GM21360 (cell line): ENCODE measurements at regions not wholly inside any gene's neighbourhood (a gene's known extent, or its start where the extent isn't known, plus 50 kb on each side); places are given as distances from the start of the nearest gene placed in this dataset.

Source experiments
- ATAC-seq: cut with Tn5 transposase; IDR thresholded peaks from one replicate; pipeline ENCODE4 v1.9.1; 2021; ENCODE audit warnings: mild to moderate bottlenecking, moderate library complexity; ENCODE audit not compliant: unreplicated experiment

DNA sequence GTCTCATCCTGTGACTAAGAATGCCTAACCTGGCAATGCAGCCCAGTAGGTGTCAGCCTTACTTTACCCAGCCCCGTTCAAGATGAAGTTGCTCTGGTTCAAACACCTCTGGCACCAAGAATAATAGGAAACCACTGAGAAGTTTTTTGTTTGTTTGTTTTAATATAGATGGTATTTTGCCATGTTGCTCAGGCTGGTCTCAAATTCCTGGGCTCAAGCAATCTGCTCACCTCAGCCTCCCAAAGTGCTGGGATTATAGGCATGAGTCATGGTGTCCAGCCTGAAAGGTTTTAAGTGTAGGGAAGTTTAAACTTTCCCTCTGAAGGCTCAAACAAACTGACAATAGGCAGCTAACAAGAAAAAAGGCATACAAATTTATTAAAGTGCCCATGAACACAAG, 51.2 kb upstream of the ABCC4 start:
- no peak for ATAC-seq

DNA sequence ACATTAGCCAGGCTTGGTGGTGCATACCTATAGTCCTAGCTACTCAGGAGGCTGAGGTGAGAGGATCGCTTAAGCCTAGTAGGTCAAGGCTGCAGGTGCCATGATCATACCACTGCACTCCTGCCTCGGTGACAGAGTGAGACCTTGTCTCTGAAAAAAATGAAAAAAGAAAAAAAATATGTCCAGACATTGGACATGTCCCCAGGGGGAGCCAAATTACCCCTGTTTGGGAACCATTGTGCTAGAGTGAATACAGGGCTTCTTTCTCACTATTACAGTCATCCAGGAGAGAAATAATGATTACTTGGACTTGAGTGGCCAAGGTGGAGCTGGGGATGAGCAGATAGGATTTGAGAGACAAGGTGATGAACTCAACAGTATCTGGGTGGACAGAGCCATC, 52.9 kb upstream of the ABCC4 start:
- ATAC-seq, result no peak

DNA sequence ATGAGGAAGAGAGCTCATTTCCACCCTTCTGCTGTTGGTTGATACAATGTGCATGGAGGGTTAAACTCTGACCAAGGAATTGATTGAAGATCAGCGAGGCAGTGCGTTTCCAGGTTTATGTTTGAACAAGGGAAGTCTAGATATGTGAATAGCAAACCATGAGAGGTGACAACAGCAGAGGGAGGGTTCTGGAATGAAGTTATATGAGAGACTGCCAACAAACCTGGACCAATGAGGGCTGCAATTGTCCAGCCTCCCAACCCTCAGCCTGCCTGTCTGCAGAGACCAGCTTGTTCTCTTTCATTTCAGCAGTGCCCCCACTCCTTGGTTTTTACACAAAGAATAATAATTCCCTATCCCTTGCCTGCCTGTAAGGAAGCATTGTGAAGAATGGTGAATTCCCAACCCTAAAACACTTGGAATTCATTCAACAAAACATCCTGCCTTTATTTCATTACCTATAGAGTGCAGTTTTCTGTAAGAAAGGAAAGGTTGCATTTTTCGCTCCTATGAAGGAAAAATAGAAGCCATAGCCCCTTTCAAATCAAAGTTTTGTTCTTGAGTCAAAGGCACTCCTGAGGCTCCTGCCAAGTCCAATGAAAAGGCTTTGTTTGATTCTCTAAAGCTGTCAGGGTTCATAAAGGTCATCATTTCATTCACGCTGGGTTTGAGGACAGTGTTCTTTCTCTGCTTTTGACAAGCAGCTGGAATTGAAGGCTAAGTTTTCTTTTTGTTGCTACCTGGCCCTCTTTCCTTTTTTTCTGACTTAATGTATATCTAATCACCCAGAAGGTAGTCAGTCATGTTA, 53.6 kb upstream of the ABCC4 start:
- no peak for ATAC-seq

DNA sequence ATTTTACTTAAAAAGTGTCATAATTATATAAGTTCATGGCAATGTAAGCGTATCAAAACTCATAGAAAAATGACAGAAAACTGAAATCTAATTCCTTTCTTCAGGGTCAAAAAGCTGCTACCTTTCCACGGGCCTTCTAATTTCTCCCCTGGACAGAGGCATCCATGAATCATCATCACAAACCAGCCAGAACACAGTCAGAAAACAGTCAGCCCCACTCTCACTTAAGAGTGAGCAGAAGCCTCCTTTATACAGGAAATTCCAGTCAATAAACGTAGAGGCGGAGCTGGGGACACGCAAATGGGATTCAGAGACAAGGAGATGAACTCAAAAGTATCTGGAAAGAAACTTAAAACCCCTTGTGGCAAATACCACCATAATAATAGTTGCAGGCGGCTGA, 54.2 kb upstream of the ABCC4 start:
- ATAC-seq, result no peak

DNA sequence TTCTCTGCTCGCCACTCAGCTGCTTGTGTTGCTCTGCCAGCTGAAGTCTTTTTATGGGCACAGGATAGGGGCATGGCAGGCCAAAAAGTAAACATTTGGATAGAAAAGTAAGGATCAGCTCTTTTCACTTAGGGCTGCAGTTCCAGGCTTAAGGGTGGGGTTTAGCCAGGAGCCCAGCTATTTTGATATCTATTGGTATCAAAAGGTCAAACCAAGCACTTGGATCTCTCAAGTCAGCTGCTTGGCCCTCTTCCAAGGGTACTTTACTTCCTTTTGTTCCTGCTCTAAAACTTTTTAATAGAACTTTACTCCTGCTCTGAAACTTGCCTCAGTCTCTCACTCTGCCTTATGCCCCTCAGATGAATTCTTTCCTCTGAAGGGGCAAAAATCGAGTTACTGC, 55.7 kb upstream of the ABCC4 start:
- ATAC-seq, result no peak

DNA sequence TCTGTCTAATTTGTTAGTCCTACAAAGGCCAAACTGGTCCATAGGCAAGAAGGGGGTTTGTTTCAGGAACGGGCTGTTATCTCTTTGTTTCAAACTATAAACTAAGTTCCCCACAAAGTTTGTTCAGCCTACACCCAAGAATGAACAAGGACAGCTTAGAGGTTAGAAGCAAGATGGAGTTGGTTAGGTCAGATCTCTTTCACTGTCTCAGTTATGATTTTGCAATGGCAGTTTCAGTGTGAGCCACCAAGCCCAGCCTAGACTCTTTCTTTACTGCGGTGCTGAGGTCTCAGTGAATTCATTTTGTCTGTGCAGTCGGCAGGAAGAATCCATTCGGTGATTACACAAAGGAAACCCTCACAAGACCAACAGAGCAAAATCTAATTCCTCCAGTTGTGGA, 56.6 kb upstream of the ABCC4 start:
- ATAC-seq, result no peak

DNA sequence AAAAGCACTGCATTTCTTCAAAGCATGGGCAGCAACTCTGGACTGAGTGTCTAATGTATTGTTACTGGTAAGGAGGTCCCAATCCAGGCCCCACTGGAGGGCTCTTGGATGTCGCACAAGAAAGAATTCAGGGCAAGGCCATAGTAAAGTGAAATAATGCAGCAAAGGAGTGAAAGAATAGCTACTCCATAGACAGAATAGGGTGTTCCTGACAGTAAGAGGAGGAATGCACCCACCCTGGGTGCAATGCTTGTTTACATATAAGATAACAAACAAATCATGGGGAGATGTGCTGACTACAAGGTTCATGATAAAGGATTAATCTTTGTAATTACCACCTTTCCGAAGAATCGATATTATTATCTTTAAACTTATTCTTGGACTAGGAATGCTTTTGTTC, 58.8 kb upstream of the ABCC4 start:
- no peak for ATAC-seq

DNA sequence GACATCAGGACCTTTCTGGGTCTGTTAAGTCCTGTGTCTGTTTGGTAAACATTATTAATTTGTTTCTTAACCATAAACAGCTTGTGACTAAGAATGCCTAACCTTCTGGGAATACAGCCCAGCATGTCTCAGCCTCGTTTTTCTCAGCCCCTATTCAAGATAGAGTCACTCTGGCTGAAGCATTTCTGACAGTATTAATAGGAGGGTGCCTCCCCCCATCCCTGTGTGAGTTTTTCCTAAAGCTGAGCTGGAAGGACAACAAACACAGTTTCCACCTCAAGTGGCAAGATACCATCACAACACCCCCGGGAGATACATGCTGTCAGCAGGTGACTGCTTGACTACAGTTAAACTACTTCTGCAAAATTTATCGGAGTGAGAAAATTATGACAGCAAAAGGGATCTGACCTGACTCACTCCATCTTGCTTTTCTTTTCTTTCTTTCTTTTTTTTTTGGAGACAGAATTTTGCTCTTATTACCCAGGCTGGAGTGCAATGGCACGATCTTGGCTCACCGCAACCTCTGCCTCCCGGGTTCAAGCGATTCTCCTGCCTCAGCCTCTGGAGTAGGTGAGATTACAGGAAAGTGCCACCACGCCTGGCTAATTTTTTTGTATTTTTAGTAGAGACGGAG, 59.3 kb upstream of the ABCC4 start:
- ATAC-seq, result no peak

DNA sequence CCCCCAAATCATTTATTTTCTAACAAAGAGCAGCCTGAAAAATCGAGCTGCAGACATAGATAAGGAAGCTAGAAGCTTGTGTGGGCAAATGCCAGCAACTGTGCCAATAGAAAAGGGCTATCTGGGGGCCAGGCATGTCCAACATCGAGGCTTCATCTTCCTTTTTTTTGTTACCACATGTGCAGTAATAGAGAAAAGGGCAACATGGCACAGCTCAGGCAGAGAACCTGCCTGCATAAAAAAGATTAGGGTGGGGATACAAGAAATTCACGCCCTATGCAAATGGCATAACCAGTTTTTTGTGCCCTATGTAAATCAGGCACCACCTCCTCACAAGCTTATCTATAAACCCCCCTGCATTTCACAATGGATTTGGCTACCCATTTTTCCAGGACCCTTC, 60.4 kb upstream of the ABCC4 start:
- ATAC-seq, result no peak

DNA sequence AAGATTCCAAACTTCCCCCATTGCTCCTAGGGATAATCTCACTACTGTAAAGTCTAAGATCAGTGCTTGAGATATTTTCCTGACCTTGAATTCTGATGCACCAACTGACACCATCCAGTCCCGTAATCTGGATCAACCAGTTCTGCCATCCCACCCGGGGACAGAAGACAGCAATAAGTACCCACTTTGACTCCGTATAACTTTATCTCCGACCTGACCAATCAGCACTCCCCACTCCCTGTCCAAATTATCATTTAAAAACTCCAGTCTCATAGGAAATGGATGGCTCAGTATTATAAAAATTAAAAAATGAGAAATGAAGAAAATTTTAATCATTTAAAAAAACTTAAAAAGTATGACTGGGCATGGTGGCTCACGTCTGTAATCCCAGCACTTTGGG, 61.4 kb upstream of the ABCC4 start:
- ATAC-seq, result no peak

DNA sequence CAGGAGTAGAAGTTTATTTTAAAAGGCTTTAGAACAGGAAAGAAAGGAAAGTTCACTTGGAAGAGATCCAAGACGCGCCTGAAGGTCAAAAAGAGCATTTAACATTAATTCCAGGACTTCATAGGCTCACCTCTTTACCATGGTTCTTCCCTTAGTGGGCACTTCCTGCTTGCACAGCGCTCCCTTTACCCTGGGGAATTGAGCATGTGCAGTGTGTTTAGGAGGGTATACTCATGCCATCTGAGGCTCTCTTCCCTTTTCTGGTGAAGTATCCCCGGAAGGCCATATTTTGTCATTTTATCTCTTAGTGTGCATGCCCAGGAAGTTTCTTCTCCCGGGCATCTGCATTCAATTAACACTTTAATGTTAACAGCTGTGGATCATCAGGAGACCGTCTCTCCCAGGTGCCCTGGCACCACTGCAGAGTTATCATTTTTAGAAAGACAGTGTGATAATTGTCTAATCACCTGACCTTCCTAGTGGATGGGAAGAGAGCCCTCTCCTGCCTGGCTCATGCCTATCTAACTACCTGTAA, 66.1 kb upstream of the ABCC4 start:
- no peak for ATAC-seq

DNA sequence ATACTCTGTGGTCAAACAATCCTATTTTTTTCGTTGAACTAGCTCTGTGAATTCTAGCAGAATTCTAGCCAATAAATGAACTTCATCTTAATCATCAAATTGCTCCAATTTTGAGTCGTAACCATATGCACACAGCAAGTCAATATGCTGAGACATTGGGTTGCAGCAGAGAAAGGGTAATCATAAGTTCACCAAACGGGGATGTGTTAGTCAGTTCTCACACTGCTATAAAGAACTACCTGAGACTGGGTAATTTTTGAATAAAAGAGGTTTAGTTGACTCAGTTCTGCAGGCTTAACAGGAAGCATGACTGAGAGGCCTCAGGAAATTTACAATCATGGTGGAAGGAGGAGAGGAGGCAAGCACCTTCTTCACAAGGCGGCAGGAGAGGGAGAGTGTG, 67.7 kb upstream of the ABCC4 start:
- ATAC-seq, result no peak

DNA sequence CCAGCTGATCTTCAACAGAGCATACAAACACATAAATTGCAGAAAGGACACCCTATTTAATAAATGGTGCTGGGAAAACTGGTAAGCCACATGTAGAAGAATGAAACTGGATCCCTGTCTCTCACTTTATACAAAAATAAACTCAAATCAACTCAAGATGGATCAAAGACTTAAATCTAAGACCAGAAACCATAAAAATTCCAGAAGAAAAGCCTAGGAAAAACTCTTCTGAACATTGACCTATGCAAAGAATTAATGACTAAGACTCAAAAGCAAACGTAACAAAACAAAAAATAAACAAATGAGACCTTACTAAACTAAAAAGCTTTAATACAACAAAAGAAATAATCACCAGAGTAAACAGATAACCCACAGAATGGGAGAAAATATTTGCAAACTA, 74.5 kb upstream of the ABCC4 start:
- ATAC-seq, result no peak

DNA sequence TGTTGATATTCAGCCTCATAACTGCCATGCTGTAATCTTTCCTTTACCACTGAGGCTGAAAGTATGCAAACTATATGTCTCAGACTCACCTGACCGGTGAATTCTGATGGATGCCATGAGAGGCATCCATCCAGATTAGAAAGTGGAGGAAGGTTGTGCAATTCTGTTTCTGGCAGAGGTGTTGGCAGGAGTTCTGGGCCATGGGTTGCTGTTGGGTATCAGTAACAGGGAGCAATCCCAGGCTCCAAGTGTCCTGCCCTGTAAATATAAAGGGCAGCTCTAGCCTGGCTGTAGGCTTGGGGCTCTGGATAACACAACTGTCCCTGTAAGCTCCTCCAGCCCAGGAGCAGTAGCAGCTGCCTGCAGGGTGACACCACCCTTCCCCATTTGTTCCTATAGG, 77.4 kb upstream of the ABCC4 start:
- no peak for ATAC-seq

DNA sequence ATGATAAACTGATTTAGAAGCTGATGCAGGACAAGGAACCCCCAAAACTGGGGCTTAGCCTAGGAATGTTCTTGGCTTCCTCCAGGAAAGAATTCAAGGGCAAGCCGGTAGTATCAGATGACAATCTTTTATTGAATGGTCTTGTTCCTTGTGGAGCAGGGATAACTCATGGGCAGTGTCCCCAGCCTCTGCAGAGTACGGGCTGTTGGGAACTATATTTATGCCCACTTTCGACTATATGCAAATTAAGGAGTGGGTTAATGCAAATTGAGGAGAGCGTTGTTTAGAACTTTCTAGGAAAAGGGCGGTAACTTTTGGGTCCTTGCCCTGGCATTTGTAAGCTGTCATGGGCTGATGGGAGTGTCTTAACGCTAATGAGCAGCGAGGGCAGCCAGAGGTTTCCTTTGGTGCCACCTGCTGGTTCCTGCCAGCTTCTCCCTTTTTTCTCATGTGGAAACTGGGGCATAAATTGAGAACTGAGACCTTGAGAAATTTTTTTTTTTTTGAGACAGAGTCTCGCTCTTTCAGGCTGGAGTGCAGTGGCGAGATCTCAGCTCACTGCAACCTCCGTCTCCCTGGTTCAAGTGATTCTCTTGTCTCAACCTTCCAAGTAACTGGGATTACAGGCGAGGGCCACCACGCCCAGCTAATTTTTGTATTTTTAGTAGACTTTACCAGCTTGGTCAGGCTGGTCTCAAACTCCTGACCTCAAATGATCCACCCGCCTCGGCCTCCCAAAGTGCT, 79.4 kb upstream of the ABCC4 start:
- peak; percentile 86 for ATAC-seq

DNA sequence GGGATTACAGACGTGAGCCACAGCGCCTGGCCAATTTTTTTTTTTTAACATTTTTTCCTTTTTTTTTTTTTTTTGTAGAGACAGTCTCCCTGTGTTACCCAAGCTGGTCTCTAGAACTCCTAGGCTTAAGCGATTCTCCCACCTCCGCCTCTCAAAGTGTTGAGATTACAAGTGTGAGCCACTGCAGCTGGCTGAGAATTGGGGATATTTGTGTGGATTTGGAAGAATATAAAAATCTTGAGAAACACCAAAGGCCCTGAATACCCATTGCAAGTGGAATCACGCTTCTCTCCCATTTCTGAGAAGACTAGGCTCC, 79.9 kb upstream of the ABCC4 start:
- ATAC-seq, result no peak

DNA sequence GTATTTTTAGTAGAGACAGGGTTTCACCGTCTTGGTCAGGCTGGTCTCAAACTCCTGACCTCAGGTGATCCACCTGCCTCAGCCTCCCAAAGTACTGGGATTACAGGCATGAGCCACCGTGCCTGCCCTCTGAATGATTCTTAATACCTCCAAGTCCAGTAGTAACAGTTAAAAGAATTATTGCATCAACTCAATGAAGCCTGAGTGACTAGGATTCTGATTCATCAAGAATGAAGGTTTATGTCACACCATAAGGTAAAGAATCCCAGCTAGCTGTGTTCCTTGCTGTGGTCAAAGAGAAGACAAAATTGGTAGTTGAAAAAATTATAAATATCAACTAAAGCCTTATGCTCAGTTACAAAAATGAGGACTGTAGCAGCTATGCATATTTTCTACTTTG, 81.2 kb upstream of the ABCC4 start:
- no peak for ATAC-seq

DNA sequence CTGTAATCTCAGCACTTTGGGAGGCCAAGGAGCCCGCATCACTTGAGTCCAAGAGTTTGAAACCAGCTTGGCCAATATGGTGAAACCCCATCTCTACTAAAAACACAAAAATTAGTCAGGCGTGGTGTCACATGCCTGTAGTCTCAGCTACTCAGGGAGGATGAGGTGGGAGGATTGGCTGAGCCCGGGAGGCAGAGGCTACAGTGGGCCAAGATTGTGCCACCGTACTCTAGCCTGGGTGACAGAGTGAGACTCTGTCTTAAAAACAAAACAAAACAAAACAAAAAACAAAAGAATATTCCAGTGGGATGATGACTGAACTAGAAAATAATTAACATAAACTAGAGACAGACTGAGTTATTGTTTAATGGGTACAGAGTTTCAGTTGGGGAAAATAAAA, 81.7 kb upstream of the ABCC4 start:
- ATAC-seq, result no peak

DNA sequence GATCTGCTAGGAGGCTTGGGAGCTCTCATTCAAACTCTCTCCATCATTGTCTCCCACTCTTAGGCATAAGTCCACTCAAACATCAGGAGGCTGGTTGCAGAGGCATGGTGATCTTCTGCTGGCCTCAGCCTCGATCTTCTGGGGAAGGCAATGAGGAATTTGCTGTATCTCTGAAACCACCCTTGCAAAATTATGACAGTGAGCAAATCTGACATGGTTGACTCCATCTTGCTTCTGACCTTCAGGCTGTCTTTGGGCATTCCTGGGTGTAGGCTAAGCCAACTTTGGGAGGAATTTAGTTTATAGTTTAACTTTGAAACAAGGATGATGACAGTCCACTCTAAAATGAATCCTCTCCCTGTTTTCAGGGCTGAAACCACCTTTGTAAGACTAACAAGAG, 84.1 kb upstream of the ABCC4 start:
- ATAC-seq, result no peak

DNA sequence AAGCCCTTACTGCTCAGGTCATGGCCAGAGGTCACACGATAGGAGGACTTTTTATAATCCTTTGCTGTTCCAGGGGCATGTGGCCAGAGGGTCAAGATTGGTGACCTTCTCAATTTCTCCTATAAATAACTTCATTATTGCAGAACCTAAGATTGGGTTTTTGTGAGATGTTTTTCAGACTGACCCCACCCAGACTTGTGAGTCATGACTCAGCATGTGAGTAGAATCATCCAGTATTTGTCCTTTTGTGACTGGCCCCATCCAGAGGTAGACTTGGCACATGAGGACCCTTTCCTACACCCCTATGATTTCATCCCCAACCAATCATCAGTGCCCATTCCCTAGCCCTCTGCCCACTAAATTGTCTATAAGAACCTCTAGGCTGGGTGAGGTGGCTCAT, 84.5 kb upstream of the ABCC4 start:
- ATAC-seq, result no peak

DNA sequence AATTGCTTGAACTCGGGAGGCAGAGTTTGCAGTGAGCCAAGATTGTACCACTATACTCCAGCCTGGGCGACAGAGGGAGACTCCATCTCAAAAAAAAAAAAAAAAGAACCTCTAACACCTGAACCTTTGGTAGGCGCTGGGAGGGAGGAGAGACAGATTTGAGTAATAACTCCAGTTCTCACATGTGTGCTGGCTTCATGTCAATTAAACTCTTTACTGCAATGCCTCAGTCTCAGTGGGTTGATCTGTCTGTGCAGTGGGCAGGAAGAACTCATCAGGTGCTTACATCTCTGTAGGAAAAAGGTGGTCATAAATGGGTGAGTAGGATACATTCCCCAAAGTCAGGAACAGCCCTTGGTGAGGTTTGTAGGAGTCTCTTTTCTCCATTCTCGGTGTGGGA, 85.1 kb upstream of the ABCC4 start:
- ATAC-seq, result no peak

DNA sequence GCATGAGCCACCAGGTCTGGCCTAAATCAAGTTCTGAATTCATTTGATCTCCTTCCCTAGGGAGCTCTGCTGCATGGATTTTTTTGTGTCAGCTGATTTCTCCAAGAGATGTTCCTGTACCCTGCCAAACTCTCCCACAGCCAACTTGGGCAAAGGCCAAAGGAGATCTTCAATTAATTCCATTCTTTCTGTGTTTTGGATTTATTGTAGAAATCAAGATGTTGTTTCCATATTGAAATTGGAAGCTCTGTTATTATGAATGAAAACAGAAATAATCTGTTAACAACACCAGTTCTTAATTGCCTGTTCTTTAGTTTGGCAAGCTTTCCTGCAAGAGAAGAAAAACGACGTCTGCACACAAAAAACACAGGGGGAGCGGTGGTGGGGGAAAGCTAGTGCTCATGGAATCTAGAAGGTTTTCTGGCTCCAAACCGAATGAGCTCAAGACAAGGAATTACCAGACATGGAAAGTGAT, 86.5 kb upstream of the ABCC4 start:
- ATAC-seq, result no peak
